Lower leg skin (tissue), 4 donors: ENCODE measurements at regions not wholly inside any gene's neighbourhood (a gene's known extent, or its start where the extent isn't known, plus 50 kb on each side); places are given as distances from the start of the nearest gene placed in this dataset.

Source experiments
- DNase-seq, 2 donors: peaks; one replicate each; pipeline ENCODE4 v3.0.0-alpha.2; 2019; ENCODE audit warnings: low spot score in 2 of 2
- H3K4me3 ChIP-seq: fragments of 200-600 bp; sonication (generic); 2 replicates; pipeline ENCODE4 v1.5.1; 2017; ENCODE audit warnings: mild to moderate bottlenecking, low read depth; ENCODE audit not compliant: poor library complexity, severe bottlenecking
- POLR2A ChIP-seq, 2 donors: fragments of 450-650 bp; IDR thresholded peaks; one replicate each; pipeline ENCODE4 v1.6.1; 2016 to 2017; ENCODE audit warnings: antibody characterized with exemption in 2 of 2, mild to moderate bottlenecking in 1 of 2, moderate library complexity in 1 of 2
- WGBS, 2 donors: methylation state at CpG; one replicate each; pipeline ENCODE4 v1.1.5; 2018; 5-methylcytosine and 5-hydroxymethylcytosine counted together
- intact Hi-C: fragments of 100-400 bp; cut with DNase I; formaldehyde crosslinking; loops from one replicate; pipeline ENCODE4 v1.15.0; 2023; ENCODE audit warnings: low total_unique reads
- TF ChIP-seq, protein P1 (sequence below), 3 donors: fragments of 450-650 bp; IDR thresholded peaks; one replicate each; pipeline ENCODE4 v1.5.1; 2016; ENCODE audit warnings: antibody characterized with exemption in 3 of 3, mild to moderate bottlenecking in 3 of 3, moderate library complexity in 2 of 3

DNA sequence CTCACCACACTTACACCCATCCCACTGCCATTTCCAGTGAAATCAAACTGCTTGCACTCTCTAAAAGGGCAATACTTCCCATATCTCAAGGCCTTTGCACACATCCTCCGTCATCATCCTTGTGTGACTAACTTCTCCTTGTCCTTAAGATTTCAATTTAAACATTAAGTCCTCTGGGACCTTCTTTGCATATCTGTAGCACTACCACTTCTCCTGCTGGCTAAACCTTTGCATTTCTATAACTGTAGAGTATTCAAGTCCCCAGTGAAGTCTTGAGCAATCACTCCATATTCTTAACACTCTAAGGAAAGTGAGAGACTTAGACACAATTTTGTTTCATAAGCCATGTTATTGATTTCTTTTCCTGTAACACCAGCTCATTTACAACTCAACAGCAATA lies 136.8 kb upstream of the EPHA4 start:
- intact Hi-C loops, result no loop called here
- TF ChIP-seq POLR2A (IDR thresholded peaks at IDR 0.05), result no peak
- TF ChIP-seq, protein P1, sequence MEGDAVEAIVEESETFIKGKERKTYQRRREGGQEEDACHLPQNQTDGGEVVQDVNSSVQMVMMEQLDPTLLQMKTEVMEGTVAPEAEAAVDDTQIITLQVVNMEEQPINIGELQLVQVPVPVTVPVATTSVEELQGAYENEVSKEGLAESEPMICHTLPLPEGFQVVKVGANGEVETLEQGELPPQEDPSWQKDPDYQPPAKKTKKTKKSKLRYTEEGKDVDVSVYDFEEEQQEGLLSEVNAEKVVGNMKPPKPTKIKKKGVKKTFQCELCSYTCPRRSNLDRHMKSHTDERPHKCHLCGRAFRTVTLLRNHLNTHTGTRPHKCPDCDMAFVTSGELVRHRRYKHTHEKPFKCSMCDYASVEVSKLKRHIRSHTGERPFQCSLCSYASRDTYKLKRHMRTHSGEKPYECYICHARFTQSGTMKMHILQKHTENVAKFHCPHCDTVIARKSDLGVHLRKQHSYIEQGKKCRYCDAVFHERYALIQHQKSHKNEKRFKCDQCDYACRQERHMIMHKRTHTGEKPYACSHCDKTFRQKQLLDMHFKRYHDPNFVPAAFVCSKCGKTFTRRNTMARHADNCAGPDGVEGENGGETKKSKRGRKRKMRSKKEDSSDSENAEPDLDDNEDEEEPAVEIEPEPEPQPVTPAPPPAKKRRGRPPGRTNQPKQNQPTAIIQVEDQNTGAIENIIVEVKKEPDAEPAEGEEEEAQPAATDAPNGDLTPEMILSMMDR (IDR thresholded peaks at IDR 0.05), result no peak
- no peak for DNase-seq
- 74 to 85% methylated on average over 1 of the region's 1 CpG for whole genome bisulfite sequencing, 2 donors
- H3K4me3 ChIP-seq, result no peak overlapping the region

DNA sequence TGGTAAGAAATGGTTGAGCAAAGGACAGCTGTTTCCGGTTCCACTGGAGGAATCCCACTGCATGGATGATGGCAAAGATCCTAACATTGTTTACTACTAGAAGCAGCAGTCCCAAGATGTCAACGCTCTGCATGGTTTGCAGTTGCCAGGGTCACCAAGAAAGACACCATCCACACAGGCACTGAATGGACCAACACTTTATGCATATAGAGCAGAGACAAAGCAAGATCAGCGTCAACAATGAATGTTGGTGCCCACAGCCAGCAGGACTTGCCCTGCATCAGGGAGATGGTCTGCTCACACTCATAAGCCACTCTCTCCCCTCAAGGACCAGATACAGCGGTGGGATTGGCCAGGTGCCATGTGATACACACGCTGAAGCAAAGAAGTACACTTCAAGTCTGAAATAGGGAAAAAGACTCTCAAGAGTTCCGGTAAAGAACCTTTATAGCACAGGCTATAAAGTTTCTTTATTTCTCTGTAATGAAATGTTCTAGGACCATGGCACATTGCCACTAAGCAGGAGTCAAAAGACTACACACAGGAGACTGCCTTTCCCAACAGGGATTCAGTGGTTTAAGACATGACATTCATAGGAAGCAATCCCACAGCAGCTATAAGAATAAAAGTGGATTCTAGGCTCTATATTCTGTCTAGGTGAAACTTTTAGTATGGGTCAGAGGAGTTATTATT lies 133.2 kb upstream of the EPHA4 start:
- WGBS, 2 donors, result 86 to 89% methylated on average over 6 of the region's 6 CpGs
- H3K4me3 ChIP-seq, result no peak overlapping the region
- no peak for DNase-seq
- intact Hi-C loops, result no loop called here
- TF ChIP-seq POLR2A (IDR thresholded peaks at IDR 0.05), result no peak
- TF ChIP-seq, protein P1 (IDR thresholded peaks at IDR 0.05), result no peak

DNA sequence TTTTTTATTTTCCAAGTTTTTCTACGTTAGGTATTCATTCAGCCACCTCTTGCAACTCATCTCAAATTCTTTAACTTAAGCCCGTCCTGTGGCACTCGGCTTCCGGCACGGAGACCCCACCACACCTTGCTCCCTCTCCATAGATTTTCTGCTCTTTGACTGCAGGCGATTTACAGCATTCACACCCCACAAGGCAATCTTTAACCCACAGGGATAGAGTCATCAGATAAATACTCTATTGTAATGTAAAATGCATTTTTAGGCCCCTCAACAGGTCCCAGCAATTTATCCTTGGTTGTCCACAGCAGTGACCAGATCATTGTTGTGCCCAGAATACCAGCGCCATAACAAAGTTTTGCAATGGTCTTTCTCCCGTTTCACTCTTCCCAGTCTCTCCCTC lies 132.3 kb upstream of the EPHA4 start:
- TF ChIP-seq, protein P1 (IDR thresholded peaks at IDR 0.05), result no peak
- no peak for TF ChIP-seq POLR2A (IDR thresholded peaks at IDR 0.05)
- 81 to 86% methylated on average over 8 of the region's 8 CpGs for WGBS, 2 donors
- DNase-seq, result no peak
- H3K4me3 ChIP-seq, result no peak overlapping the region
- intact Hi-C loops, result no loop called here

DNA sequence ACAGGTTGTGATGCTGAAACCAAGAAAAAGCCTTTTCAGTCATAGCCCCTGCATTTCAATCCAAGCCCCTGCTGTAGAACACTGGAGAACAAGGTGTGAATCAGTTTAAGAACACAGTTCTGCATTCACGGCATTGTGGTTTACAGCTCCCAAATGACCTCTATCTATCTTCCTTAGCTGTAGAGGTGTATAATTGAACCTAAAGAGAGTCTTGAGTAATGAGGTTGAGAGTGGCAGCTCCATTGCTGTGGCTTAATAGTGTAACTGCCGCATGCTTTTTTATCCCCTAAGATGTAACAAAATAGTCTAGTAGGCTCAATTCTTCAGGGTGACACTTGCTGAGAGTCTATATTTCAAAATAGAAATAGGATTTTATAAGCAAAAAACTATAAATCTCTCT lies 121.3 kb upstream of the EPHA4 start:
- 69 to 70% methylated on average over 2 of the region's 2 CpGs for WGBS, 2 donors

DNA sequence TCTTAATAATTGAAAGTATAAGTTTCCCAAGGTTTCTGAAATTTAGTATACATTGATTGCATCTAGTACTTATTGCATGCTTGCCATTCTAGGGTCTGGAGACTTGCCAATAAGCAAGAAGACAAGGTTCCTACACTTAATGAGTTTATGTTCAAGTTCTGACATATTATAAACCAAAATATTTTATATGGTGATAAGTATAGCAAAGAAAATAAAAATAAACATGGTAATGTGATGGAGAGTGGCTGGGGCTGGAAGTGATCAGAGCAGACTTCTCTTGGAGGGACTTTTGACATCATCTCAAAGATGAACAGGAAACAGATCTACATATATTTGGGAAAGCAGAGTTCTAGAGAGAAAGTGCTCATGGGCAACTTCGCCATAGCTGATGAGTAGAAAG lies 119.5 kb upstream of the EPHA4 start:
- WGBS, 2 donors, result 83 to 87% methylated on average over 1 of the region's 1 CpG
- no peak for DNase-seq
- intact Hi-C loops, result no loop called here
- no peak overlapping the region for H3K4me3 ChIP-seq
- no peak for TF ChIP-seq POLR2A (IDR thresholded peaks at IDR 0.05)
- TF ChIP-seq, protein P1 (IDR thresholded peaks at IDR 0.05), result no peak

More for the DNA sequence above, 121.3 kb upstream of the EPHA4 start:
- H3K4me3 ChIP-seq, result no peak overlapping the region
- TF ChIP-seq POLR2A (IDR thresholded peaks at IDR 0.05), result no peak
- TF ChIP-seq, protein P1 (IDR thresholded peaks at IDR 0.05), result no peak
- intact Hi-C loops, result no loop called here
- no peak for DNase-seq

DNA sequence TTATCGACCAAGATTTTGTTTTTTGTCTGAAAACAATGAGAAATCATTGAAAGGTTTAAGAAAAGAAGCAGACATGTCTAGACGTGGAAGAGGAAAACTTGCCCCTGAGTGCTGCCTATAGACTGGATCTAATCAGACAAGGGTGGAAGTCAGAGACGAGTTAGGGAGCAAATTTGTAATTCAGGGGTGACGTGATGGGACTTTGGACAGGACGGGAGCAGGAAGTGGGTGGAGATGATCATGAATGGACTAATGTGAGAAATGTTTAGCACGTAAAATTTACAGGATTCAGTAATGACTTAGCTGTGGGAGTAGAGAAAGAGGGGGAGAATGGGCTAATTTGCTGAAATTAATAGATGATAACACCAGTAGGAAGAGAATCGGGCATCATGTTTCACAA lies 117.0 kb upstream of the EPHA4 start:
- TF ChIP-seq POLR2A (IDR thresholded peaks at IDR 0.05), result no peak
- TF ChIP-seq, protein P1 (IDR thresholded peaks at IDR 0.05), result no peak
- DNase-seq, result no peak
- WGBS, 2 donors, result 59 to 66% methylated on average over 7 of the region's 7 CpGs
- intact Hi-C loops, result no loop called here
- no peak overlapping the region for H3K4me3 ChIP-seq
